ENCODE measurements at regions not wholly inside any gene's neighbourhood (a gene's known extent, or its start where the extent isn't known, plus 50 kb on each side); places are given as distances from the start of the nearest gene placed in this dataset.

DNA sequence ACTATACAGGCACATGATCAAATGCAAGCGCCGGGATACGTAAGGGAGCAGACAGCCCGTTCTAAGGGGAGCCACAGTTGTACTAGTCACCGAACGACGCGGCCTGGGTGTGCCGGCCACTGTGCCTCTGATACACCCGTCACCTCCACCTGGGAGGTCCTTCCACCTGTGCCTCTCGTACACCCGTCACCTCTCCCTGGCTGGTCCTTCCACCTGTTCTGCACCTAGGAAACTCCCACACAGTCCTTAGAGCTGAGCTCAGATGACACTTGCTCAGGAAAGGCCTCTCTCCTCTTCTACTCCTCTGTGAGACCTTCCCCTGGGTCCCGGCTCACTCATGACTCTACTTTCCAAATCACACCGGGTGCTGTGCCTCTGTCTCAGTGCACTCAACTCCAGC is 245.0 kb downstream of the TTLL2 start:
- DNase-seq: no peak

DNA sequence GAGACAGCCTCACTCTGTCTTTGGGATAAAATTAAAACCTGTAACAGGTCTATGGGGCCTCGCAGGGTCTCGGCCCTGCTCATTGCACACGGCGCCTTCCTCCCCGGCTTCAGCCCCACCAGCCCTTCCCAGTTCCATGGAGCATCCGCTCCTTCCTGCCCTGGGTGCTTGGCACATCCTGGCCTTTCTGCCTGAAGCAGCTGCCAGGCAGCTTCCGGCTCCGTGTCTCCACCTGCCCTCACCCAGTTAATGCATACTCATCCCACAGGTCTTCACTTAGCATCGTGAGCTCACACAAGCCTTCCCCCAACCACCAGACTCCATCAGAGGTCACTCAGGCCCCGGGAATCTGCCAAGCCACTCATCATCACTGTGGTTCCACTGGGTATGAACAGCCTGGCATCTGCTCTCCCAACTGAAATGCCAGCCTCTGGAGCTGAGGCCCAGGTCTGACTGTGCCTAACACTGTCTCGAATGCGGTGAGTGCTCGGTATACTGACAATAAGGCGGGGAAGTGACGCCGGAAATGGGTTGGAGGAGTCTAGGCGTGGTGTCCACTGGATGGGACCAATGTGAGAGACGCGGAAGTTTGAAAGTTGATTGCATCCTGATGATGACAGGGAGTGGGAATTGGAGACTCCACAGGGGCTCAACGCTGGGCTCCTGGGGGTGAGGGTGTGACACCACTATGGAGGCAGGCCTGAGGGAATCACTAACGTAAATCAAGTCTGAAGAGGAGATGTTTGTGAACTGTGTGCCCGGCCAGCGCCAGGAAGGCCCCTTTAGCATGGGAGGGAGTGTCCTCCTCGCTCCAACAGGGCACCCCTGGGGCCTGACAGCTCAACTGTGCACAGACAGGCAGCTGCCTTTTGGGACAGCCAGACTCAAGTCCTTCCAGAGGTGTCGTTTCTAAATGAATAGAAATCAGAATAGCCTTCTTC is 245.8 kb downstream of the TTLL2 start:
- DNase-seq: no peak

DNA sequence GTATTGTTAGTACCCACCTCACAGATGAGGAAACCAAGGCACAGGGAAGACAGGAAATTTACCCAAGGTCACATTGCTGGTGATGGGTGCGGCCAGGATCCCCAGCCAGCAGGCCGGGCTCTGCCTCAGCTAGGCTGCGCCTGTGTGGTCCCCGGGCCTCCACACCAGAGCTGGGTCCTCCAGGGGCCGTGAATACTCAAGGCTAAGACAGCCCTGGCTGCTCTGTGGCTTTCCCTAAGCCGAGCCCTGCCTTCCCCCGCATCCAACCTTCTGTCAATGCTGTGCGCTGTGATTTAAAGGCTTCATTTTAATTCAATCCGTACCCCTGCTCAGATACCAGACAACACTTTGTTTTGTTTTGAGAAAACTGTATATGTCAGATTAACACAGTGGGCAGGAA is 246.7 kb downstream of the TTLL2 start:
- DNase-seq: no peak

DNA sequence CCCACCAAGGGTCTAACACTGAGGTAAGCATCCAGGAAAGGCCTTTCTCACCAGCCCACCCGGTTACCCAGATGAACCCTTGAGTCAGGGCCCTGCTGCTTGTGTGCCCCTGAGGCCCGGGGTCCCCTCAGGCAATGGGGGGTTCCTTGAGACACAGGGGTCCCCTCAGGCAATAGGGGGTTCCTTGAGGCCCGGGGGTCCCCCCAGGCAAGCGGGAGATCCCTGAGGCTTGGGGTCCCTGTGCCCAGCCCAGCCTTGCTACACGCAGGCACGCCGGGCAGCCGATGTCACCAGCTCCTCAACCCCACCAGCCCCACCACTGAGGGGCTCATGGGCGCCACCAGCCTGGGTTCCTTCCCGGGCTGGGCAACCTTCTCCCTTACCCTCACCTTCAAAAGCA is 247.2 kb downstream of the TTLL2 start:
- DNase-seq: no peak

DNA sequence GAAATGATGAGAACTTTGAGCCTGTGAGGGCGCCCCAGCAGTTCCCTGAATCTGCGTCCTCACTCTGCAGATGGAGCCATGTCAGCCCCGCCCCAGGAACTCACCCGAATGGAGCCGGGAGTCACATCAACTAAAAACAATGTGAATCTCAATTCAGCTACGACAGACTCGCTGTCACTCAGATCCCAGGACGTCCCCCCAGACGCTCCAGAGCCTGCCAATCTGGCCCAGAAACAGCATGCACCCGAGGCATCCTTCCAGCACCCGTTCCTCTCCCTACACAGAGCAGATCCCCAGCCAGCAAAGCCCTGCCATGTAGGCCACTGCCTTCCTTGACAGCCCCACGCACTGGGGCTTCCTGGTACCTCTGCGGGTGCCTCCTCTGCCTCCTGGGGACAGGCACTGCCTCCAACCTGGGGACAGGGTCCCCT is 248.0 kb downstream of the TTLL2 start:
- no peak for DNase-seq

DNA sequence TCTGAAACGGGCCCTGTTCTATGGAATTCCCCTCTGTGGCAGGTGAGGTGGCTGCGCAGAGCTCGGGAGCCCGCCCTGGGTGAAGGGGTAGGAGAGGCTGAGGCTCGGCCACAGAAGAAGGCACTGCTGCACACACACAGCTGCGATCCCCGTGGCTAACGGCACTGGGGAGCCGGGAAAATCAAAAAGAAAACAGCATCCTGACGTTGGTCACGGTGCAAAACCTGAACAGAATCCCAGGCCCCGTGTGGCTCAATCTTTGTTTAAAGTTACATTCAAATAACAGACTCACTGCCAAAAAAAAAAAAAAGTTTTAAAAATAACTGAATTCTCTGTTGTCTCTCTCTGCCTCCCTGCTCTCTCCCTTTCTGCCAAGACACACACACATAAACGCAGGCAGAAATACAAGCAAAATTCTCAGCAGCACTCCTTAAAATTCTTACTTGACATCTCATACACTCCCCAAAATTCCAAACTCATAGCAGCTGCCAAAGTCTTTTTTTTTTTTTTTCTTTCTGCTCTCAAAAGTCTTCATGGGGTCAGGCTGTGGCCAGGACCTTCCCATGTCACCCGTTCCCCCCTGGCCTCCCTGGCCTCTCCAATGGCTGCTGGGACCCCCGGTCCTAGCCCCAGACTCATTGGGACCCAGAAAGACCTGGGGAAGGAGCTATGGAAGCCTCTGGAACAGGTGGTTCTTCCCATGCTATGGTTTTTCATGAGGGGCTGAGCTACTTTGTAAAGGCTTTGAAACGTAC is 248.8 kb downstream of the TTLL2 start:
- no peak for DNase-seq

DNA sequence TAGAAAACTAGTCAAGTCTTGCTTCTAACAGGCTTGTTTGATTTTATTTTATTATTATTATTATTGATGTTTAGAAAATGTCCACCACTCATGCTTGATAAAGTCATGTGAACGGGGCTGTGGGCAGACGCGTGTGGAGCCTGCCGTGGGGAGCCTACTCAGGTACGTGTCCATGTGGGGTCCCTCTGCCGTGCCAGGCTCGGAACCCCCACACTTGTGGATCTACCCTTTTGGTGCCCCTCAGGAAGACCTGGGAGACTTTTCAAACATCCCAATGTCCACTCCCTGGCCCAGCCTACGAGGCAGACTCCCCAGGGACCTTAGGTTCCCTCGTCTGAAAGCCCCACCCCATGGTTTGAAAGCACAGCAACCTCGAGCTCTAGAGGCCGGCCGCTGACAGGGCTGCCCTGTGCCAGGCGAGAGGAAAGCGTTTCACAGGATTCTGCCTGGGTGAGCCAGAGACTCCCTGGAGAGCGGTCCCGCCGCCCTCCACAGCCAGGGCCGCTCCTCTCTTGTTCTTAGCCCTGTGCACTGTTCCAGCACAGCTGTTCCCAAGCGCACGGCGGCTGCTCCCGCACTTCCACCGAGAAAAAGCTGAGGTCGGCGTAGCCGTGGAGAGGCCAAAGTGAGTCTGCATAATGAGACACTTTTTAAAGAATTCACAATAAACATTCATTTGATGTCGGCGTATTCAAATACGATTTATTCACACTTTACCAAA is 249.7 kb downstream of the TTLL2 start:
- no peak for DNase-seq

DNA sequence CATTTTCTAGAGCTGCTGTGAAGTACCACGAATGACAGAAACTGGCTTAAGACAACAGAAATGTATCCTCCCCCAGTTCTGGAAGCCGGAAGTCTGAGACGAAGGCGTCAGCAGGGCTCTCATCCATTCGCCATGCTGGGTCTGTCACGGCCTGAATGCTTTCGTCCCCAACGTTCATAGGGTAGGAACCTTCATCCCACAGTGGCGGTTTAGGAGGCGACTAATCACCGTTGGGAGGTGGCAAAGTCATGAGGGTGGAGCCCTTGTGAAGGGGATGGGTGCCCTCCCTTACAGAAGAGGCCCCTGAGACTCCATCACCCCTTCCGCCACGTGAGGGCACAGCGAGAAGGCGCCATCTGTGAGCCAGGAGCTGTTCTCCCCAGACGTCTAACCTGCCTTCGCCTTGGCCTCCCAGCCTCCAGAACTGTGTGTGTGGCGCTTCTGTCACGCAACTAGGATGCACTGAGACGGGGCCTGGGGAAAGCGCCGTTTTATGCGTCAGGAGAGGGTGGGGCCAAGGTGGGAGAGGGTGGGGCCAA is 250.3 kb downstream of the TTLL2 start:
- no peak for DNase-seq

DNA sequence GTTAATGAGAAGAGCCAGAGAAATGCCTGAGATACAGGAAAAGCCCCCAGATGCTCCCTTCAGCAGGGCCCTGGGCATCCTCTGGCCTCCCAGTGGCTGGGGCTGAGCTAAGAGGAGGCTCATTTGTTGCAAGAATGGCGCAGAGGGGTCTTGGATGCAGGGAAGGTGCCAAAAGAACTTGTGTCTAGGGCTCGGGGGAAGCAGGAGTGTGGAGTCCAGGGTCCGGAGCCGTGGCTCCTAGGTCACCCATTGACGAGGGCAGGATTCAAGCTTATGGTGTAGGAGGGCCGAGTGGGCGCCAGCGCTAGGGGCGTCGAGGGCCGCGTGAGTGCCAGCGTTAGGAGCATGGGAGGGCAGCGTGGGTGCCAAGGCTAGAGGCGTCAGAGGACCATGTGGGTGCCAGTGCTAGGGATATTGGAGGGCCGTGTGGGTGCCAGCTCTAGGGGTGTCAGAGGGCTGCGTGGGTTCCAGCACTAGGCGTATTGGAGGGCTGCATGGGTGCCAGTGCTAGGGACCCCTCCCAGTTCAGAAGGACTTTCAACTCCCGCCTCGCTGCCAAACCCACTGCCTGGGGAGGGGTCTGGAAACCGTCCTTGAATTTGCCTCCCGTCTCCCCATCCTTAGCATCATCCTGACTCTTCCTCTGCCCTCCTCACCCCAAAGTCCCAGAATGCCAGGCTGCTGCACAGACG is 250.5 kb upstream of the AFDN start:
- no peak for DNase-seq

DNA sequence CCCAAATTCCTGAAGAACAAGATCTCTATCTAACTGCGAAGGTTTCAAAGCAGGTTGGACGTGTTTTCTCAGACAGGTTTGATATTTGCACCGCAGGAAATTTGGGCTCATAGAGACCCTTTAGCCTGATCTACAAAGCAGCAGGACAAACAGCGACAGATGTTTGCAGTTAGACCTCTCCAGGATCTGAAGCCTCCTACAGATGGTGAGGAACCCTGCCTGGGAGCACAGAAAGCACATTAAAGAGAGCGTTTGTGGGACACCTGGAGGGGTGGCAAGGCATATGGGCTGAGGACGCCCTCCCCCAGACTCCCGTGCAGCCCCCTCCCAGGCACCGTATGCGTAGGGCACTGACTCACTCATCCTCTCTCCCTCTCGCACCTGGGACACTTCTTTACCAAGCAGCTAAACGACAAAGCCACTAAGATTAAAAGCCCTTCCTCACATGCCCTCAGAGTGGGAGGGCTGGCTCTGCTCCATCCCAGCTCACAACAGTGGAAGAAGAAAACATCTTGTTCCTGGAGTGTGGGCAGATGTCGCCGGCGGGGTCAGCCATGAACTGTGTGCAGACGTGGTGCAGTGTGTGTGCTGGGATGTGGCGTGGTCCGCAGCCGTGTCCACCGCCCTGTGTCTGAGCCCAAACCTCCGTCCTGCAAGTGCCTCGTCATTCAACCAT is 249.7 kb upstream of the AFDN start:
- no peak for DNase-seq

DNA sequence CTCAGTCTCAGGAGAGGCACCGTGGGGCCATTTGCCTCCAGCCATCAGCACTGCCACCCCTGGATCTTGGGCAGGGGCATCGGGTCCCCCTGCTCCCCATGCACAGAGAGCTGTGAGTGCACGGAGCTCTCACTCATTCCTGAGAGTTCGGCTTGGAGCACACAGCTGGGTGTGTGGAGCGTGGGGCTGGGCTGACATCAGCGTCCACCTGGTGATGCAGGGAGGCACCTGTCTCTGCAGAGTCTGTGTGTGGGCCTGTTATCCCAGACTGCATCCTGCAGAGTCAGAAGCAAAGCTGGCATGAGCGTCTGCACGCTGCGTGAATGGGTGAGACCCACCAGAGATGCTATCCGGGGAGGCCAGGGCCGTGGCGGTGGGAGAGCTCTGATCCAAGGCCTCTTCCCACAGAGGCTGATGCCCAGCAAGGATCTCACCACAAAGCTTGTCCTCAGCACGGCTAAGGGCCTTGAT is 248.8 kb upstream of the AFDN start:
- DNase-seq: no peak

DNA sequence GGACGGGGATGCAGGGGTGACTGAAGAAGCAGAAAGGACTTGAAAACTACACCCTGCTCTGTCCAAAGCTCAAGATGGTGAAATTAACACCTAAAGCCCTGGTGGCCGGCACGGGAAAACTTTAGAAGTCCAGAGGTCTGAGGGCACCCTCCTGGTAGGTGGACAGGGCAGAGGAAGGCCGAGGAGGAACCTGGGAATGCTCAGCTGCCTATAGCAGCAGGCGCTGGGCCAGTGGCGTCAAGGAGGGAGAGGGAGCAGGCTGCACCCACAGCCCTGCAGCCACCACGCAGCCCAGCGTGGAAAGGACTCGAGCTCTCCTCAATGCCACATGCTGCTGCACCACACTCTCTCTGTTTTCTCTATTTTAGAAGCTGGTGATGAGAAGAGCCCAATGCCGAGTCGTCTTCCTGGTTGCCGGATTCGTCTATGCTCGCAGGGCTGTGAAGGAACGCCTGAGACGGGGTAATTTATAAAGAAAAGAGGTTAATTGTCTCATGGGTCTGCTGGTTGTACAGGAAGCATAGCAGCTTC is 248.3 kb upstream of the AFDN start:
- no peak for DNase-seq

DNA sequence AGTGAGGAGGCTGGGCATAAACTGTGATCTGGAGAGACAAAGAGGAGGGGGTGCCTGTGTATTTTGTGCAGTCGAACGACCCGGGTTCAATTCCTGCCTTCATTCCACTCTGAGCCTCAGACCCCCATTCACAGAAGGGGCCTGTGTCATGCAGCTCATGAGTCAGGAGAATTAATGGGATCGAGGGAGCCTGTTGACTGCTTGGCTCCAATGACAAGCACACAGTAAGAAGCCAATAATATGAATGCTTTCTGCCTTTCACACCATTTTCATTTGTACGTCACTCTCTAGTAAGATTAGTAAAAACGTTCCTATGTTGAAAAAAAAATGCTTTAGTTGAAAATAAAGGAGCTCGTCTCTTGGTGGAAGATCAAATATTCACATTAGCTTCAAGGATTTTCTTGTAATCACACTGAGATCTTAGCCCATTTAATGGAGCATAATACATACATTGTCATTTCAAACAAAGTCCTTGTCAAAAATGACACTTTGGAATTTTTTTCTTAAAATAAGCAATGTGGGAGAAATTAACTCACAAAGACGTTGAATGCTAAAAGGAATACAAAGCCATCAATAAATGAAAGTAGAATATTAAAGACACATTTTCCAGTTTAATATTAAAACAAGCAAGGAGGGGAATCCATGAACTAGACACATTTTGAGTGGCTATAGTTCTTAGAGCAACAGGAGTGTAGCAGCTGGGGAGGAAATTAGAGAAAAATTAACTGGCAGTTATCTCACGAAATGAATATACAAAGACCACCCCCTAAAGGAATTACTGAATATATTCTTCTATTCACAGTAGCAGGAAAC is 246.7 kb upstream of the AFDN start:
- DNase-seq: no peak

DNA sequence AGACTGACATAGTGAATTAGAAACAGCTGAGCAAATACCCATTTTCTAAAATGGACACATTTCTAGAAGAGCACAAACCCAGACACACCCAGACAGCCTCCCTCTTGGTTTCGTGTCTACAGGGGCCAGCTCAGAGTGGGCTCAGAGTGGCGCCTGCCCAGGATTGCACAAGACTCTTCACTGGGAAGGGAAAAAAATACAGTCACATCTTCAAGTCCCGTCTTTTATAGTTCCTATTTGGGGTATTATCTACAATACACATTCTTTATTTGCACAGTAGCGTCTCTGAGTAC is 246.1 kb upstream of the AFDN start:
- DNase-seq: no peak

DNA sequence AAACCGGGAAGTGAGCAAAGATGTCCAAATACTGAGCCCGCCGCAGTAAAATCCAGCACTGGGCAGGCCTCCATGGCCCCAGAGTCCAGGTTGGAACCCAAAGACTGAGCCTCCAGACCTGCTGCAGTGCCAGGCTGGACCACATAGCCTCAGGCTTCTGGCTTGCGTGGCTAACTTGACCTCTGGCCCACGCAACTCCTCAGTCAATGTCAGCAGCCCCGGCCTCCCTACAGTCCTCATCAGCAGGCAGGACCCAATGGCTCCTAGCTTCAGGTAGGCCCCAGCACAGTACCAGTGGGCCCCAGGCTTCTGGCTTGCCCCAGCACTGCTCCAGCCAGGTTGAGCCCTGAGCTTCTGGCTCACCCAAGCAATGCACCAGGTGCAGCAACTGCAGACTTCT is 245.1 kb upstream of the AFDN start:
- no peak for DNase-seq

DNA sequence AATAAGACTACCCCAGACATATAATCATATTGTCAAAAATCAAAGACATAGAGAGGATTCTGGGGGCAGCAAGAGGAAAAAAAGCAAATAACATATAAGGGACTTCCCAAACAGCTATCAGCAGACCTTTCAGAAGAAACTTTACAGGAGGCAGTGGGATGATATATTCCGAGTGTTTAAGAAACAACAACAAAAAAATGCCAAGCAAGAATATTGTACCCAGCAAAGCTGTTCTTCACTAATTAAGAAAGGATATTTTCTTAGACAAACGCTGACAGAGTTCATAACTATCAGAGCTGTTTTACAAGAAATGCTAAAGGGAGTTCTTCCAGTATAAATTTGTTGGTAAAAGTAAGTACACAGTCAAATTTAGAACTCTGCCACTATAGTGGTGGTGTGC is 243.3 kb upstream of the AFDN start:
- DNase-seq: no peak

DNA sequence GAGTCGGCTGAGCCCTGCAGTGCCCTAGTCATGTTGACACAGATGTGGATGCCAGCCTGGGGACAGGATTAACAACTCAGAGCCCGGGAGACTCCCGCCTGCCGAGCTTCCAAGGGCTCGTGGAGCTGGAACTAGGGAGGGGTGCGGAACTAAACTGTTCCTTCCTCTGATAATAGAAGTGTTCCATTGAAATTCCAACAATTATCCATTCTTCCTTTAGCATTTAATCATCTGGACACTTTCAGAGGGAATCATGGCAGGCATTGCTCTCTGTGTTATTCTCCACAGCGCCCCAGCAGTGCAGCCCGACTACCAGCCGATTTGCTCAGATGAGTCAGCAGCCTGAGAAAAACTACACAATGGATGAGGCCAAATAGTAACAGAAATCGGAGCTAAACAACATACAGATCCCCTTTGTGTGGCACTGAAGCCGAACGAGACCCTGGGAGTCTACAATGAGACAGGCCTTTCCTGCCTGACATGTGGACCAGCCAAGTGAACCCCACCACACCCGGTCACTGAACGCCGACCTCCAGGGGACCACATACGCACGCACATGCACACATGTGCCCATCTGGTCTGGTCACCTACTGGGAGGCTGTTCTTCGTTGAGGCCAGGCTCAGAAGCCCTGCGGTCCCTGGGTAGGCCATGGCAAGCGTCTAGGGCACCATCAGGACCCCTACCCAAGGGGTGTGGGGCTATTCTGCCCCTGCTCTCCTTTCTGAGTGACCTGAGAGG is 238.4 kb upstream of the AFDN start:
- no peak for DNase-seq

DNA sequence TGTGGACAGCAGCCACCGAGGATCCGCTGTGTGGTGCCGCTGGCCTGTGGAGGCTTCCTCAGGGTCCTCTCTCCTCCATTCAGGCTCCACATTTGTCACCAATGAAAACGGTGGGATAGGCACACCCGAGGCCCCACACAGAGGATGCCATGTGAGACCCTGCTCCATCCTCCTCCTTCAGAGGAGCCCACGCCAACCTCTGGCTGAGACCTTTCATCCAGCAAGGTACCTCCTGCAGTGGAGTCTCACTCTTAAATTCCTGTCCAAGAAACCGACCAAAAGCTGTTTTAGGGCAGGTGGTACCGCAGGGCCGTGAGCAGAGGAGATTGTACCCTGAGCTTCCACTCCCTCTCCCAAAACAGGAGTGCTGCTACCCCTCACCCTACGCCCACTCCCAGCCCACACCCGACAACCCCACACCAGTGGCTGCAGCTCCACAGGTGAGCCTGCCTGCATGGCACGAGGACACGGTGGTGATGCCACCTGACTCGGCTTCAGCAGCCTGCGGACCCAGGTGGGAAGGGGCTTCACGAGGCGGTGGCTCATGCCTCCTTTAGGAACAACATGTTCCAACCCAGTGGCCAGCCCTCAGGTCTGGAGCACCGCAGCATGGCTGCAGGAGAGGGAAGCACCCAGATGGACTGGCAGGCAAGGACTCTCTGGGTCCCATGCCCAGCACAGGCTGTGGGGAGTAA is 237.6 kb upstream of the AFDN start:
- no peak for DNase-seq

DNA sequence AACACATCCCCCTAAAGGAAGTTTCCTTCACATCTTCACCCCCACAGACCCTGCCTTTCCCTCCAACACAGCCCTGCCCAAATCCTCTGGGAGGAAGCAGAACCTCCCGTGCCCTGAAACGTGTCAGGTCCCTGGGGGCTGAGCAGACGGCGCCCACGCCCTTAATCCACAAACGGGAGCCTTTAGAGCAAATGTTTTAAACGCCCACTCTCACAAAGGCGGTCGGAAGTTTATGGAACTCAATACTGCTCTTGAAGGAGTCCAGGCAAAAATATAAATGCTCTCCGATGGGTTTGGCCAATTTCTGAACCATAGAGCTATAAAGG is 237.1 kb upstream of the AFDN start:
- DNase-seq: no peak

DNA sequence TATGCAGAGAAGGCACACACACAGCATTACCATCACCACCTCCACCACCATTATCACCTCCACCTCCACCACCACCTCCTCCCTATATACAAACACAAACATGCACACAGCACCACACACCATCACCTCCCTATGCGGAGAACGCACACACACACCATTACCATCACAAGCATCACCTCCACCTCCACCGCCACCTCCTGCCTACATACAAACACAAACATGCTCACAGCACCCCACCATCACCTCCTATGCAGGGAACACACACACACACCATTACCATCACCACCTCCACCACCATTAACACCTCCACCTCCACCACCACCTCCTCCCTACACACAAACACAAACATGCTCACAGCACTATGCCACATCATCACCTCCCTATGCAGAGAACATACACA is 236.5 kb upstream of the AFDN start:
- no peak for DNase-seq
